ENCODE measurements at regions not wholly inside any gene's neighbourhood (a gene's known extent, or its start where the extent isn't known, plus 50 kb on each side); places are given as distances from the start of the nearest gene placed in this dataset.

DNA sequence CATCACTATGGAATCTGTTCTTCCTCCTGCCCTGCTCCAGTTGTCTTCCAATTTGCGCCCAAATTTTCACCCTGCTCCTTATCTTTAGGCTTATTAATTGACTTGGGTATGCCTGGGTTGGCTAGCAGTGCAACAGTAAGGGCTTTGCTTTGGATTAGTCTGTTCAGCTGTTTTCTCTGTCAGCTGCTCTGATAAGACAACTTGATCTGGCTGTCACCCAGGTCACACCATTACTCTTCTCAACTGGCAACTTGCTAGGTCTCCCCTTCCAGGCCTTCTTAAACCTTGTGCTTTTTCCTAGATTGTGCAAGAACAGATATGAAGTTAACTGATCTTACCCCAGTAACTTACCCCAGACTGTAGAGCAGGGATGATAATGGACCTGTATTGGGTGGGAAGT, 357.8 kb upstream of the LARGE1 start:
- TF ChIP-seq POLR2AphosphoS5 (IDR thresholded peaks at IDR 0.05; ENCODE audit: low read depth, low read length): no peak
- no peak for TF ChIP-seq POLR2A (IDR thresholded peaks at IDR 0.05; ENCODE audit: low read depth, low read length)

All from GM12892 (cell line).